ENCODE measurements at regions not wholly inside any gene's neighbourhood (a gene's known extent, or its start where the extent isn't known, plus 50 kb on each side); places are given as distances from the start of the nearest gene placed in this dataset.

DNA sequence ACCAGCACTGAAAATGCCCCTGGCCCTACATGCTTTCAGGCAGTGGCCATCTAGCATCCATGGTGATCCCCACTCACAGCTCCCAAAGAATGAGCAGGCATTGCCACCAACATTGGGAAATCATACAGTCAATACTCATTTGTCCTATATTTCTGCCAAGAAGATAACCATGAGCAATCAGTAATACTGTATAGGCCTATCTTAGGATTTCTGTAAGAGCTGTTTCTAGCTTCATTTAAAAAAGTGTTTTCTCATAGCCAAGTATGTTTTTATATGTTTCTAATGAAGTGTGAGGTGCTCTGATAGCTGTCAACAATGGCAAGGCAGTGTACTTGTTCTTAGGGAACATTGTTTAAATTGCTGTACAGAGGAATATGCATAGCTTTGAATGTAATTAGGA is 428.7 kb downstream of the FGF9 start:
- H3K4me2 ChIP-seq (ENCODE audit: low read length) = no peak overlapping the region
- TF ChIP-seq MAX (IDR thresholded peaks at IDR 0.05) = no peak
- TF ChIP-seq, protein P1, sequence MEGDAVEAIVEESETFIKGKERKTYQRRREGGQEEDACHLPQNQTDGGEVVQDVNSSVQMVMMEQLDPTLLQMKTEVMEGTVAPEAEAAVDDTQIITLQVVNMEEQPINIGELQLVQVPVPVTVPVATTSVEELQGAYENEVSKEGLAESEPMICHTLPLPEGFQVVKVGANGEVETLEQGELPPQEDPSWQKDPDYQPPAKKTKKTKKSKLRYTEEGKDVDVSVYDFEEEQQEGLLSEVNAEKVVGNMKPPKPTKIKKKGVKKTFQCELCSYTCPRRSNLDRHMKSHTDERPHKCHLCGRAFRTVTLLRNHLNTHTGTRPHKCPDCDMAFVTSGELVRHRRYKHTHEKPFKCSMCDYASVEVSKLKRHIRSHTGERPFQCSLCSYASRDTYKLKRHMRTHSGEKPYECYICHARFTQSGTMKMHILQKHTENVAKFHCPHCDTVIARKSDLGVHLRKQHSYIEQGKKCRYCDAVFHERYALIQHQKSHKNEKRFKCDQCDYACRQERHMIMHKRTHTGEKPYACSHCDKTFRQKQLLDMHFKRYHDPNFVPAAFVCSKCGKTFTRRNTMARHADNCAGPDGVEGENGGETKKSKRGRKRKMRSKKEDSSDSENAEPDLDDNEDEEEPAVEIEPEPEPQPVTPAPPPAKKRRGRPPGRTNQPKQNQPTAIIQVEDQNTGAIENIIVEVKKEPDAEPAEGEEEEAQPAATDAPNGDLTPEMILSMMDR (IDR thresholded peaks at IDR 0.05 in 2 of 3, conservative IDR thresholded peaks at IDR 0.05 in 1 of 3; ENCODE audit: borderline replicate concordance in 1 of 3, insufficient read depth in 1 of 3, low read depth in 2 of 3, low read length in 2 of 3) = no peak
- no peak for TF ChIP-seq FOSL1 (IDR thresholded peaks at IDR 0.05; ENCODE audit: low read depth)
- TF ChIP-seq POLR2A (IDR thresholded peaks at IDR 0.05; ENCODE audit: borderline replicate concordance, extremely low read depth, insufficient read depth, insufficient read length) = no peak
- TF ChIP-seq EGR1 (IDR thresholded peaks at IDR 0.05; ENCODE audit: low read depth) = no peak
- no peak for TF ChIP-seq ZBTB33 (IDR thresholded peaks at IDR 0.05; ENCODE audit: extremely low read depth, insufficient replicate concordance, low read length)
- TF ChIP-seq JUND (IDR thresholded peaks at IDR 0.05) = no peak
- TF ChIP-seq SP1 (IDR thresholded peaks at IDR 0.05; ENCODE audit: low read depth) = no peak
- TF ChIP-seq YY1 (IDR thresholded peaks at IDR 0.05; ENCODE audit: extremely low read depth, insufficient replicate concordance, low read depth, low read length) = no peak
- TF ChIP-seq ZNF274 (IDR thresholded peaks at IDR 0.05; ENCODE audit: low read depth, low read length) = no peak
- TF ChIP-seq SRF (IDR thresholded peaks at IDR 0.05; ENCODE audit: low read depth) = no peak
- no peak for TF ChIP-seq ZFX (IDR thresholded peaks at IDR 0.05)
- TF ChIP-seq, protein P2, sequence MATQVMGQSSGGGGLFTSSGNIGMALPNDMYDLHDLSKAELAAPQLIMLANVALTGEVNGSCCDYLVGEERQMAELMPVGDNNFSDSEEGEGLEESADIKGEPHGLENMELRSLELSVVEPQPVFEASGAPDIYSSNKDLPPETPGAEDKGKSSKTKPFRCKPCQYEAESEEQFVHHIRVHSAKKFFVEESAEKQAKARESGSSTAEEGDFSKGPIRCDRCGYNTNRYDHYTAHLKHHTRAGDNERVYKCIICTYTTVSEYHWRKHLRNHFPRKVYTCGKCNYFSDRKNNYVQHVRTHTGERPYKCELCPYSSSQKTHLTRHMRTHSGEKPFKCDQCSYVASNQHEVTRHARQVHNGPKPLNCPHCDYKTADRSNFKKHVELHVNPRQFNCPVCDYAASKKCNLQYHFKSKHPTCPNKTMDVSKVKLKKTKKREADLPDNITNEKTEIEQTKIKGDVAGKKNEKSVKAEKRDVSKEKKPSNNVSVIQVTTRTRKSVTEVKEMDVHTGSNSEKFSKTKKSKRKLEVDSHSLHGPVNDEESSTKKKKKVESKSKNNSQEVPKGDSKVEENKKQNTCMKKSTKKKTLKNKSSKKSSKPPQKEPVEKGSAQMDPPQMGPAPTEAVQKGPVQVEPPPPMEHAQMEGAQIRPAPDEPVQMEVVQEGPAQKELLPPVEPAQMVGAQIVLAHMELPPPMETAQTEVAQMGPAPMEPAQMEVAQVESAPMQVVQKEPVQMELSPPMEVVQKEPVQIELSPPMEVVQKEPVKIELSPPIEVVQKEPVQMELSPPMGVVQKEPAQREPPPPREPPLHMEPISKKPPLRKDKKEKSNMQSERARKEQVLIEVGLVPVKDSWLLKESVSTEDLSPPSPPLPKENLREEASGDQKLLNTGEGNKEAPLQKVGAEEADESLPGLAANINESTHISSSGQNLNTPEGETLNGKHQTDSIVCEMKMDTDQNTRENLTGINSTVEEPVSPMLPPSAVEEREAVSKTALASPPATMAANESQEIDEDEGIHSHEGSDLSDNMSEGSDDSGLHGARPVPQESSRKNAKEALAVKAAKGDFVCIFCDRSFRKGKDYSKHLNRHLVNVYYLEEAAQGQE (IDR thresholded peaks at IDR 0.05; ENCODE audit: low read depth) = no peak
- no peak for TF ChIP-seq CBX3 (IDR thresholded peaks at IDR 0.05; ENCODE audit: low read depth)
- no peak for TF ChIP-seq CEBPB (IDR thresholded peaks at IDR 0.05; ENCODE audit: low read depth)
- TF ChIP-seq ELF1 (IDR thresholded peaks at IDR 0.05; ENCODE audit: borderline replicate concordance, low read depth) = no peak
- TF ChIP-seq SIN3A (IDR thresholded peaks at IDR 0.05; ENCODE audit: low read depth) = no peak
- no peak for TF ChIP-seq POLR2AphosphoS5 (IDR thresholded peaks at IDR 0.05; ENCODE audit: low read depth, low read length)
- ChIA-PET RAD21 (ENCODE audit: low non-redundant PET in 1 of 2, low total read pairs in 2 of 2, uncharacterized antibody in 2 of 2, unreplicated experiment in 2 of 2) (no interaction called here), POLR2A (no interaction called here), CTCF (no interaction called here)
- H3K79me2 ChIP-seq (ENCODE audit: insufficient read depth, low read length) = no peaks in the 10 kb centered on the region
- ATAC-seq (no peak), DNase-seq (ENCODE audit: low read depth, low spot score) (no peak)
- no peak overlapping the region for H2AFZ ChIP-seq (ENCODE audit: low read depth, low read length, poor library complexity, severe bottlenecking)
- no peaks in the 10 kb centered on the region for H3K27me3 ChIP-seq (ENCODE audit: insufficient read depth, low read length)
- no peaks in the 10 kb centered on the region for H3K36me3 ChIP-seq (ENCODE audit: control insufficient read depth in 1 of 2, insufficient read depth in 2 of 2, low read length in 2 of 2)
- H3K9me2 ChIP-seq (ENCODE audit: insufficient read depth) = no peaks in the 10 kb centered on the region
- no peak overlapping the region for H3K9ac ChIP-seq (ENCODE audit: low read length)
- no peaks in the 10 kb centered on the region for H3K9me3 ChIP-seq (ENCODE audit: control insufficient read depth in 1 of 2, insufficient read depth in 1 of 2, low read depth in 1 of 2, low read length in 2 of 2)
- H4K20me1 ChIP-seq (ENCODE audit: insufficient read depth) = no peaks in the 10 kb centered on the region
- H3K4me1 ChIP-seq (ENCODE audit: control insufficient read depth in 1 of 2, insufficient read depth in 2 of 2, low read length in 2 of 2) = no peaks in the 10 kb centered on the region
- no peak overlapping the region for H3K4me3 ChIP-seq (replicated peaks in 1 of 2; ENCODE audit: low read depth in 1 of 2, low read length in 2 of 2)
- H3K27ac ChIP-seq (ENCODE audit: low read depth, low read length) = no peak overlapping the region
- intact Hi-C loops (cut with micrococcal nuclease) = no loop called here
- BruUV-seq (replicated peaks) = no TSS peak

All from HCT116 (cell line).